GM08714 (cell line): ENCODE measurements at regions not wholly inside any gene's neighbourhood (a gene's known extent, or its start where the extent isn't known, plus 50 kb on each side); places are given as distances from the start of the nearest gene placed in this dataset.
A peak's percentile ranks its signal among the peaks of the same experiment; 100 is the strongest.

Experiments
- H3K4me3 ChIP-seq: fragments of 200-500 bp; sonication (Bioruptor generic); 2 replicates; pipeline ENCODE4 v1.5.1; 2014; ENCODE audit warnings: mild to moderate bottlenecking, low read length, inconsistent platforms
- ZNF274 ChIP-seq: IDR thresholded peaks from 2 replicates; pipeline ENCODE4 v1.6.1; 2012; ENCODE audit warnings: mild to moderate bottlenecking, low read depth, low read length

GRCh38 chr6:28693033-28693750 is 167.5 kb downstream of the GPX5 start:
- TF ChIP-seq ZNF274 = no peak
- H3K4me3 ChIP-seq = no peak overlapping the region

GRCh38 chr6:28693751-28694443 is 168.2 kb downstream of the GPX5 start:
- no peak for TF ChIP-seq ZNF274
- no peak overlapping the region for H3K4me3 ChIP-seq

GRCh38 chr6:28695715-28696114 is 170.0 kb downstream of the GPX5 start:
- TF ChIP-seq ZNF274 = no peak
- H3K4me3 ChIP-seq = no peak overlapping the region

DNA sequence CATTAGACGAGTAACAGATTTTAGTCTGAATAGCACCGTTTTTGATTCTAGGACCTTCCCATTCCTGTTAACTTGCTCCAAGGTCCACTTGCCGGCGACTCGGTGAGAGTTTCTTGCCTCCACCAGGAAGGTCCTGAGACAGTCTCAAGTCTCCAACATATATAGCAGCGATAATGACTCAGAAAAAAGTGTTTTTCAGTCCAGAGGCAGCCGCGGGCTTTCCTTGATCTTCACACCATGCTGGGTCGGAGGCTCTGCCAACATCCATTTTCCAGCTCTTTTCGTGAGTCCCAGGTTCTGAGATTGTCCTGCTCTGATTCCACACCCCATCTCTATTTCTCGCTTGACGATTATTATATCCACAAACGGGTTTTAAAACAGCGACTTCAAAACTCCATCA is 170.5 kb downstream of the GPX5 start:
- no peak overlapping the region for H3K4me3 ChIP-seq
- TF ChIP-seq ZNF274 = no peak

GRCh38 chr6:28696682-28697081 is 171.0 kb downstream of the GPX5 start:
- no peak overlapping the region for H3K4me3 ChIP-seq
- TF ChIP-seq ZNF274 = no peak

GRCh38 chr6:28707387-28708282 is 182.0 kb downstream of the GPX5 start:
- TF ChIP-seq ZNF274 = no peak

DNA sequence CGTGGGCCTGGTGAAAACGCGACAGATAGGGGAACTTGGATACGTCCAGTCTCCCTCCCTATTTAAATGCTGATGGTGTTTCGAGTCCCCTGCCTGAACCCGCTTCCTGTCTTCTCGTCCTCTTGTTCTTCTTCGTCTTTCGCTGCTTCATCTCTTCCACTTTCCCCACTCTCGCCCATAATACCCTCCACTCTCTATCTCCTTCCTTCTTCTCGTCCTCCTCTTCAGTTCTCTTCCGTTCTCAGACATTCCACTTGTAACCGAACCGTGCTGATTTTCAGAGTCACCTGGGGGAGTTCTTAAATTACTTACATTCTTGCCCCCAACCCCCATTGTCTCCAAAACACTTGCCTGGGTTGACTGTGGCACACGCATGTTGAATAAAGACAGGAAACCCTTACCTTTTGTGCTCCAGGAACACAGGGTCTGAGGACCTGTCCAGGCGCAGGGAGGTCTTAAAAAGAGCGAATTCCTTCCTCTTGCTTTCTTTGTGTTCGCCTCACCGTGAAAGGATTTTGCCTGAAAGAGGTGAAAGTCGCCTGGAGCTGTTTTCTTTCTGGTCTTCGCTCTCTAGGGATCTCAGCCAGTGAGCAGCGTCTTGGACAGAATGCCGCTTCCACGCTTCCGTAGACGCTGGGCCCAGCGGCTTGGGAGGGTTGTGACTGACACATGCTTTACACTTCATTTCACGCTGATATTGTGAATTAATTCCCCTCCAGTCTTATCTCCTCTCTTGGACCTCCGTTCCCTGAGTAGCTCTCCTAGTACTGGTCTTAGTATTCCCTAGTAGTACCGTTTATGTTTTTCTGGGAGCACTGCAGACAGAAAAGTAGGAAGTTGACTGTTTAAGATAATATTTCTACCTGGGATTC is 184.0 kb downstream of the GPX5 start:
- TF ChIP-seq ZNF274 = no peak
- H3K4me3 ChIP-seq = peak overlapping the region; percentile 57

More at GRCh38 chr6:28707387-28708282, 182.0 kb downstream of the GPX5 start:
- H3K4me3 ChIP-seq = no peak overlapping the region

DNA sequence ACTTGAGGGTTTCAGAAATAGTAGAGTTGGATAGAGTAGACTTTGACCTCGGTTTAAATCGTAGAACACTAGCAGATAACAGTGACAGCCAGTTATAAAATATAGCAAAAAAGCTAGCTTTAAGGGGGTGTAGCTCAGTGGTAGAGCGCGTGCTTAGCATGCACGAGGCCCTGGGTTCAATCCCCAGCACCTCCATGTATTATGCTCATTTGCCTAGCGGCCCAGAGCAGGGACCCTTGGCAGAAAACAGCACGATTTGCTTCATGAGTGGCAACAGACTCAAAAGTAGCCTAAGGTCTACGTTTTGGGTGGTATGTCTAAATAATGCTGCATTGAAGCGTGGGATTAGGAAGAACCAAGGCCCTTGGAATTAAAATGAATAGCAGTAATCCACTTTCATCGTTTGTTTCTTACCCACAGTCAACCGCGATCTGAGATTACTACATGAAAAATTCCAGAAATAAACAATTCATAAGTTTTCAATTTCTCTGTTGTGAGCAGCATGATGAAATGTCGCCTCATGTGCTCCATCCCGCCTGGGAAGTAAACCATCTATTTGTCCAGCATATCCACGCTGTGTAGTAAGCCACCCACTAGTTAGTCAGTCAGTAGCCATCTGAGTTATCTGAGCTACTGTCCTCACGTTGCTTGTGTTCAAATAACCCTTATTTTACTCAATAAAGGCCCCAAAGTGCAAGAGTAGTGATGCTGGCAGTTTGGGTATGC is 184.9 kb downstream of the GPX5 start:
- no peak overlapping the region for H3K4me3 ChIP-seq
- TF ChIP-seq ZNF274 = no peak

- no peak overlapping the region for H3K4me3 ChIP-seq
- TF ChIP-seq ZNF274 = no peak
Observed at GRCh38 chr6:28711325-28711724, 185.6 kb downstream of the GPX5 start.

DNA sequence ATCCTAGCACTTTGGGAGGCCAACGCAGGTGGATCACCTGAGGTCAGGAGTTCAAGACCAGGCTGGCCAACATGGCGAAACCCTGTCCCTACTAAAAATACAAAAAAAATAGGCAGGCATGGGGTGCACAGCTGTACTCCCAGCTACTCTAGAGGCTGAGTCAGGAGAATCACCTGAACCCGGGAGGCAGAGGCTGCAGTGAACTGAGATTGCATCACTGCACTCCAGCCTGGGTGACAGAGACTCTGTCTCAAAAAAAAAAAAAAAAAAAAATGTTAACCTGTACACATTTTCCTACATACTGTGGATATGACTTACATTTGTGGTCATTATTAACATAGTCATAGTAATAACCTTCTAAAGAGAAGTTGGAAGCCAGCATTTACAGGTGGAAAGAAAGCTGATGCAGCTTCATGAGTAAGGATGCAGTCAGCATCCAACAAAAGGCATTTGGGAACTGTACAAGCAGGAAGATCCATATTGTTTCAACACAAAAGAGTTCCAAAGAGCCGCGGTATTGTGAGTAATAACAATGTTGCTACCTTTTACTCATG is 186.2 kb downstream of the GPX5 start:
- TF ChIP-seq ZNF274 = no peak
- no peak overlapping the region for H3K4me3 ChIP-seq

GRCh38 chr6:28712982-28713381 is 187.3 kb downstream of the GPX5 start:
- no peak for TF ChIP-seq ZNF274
- H3K4me3 ChIP-seq = no peak overlapping the region

- no peak overlapping the region for H3K4me3 ChIP-seq
- no peak for TF ChIP-seq ZNF274
Observed at GRCh38 chr6:28719275-28719940, 193.7 kb downstream of the GPX5 start.
